Liver (tissue), 8 donors: ENCODE measurements at regions not wholly inside any gene's neighbourhood (a gene's known extent, or its start where the extent isn't known, plus 50 kb on each side); places are given as distances from the start of the nearest gene placed in this dataset.

ENCODE experiments used
- DNase-seq: peaks from one replicate; pipeline ENCODE4 v3.0.0-alpha.2; 2017; ENCODE audit warnings: low spot score
- H3K27ac ChIP-seq, 2 donors: one replicate each; pipeline ENCODE4 v1.7.0; 2013; ENCODE audit warnings: inconsistent platforms in 2 of 2, low read length in 2 of 2, control low read depth in 1 of 2, low read depth in 1 of 2, mild to moderate bottlenecking in 1 of 2
- H3K27me3 ChIP-seq, 4 donors: one replicate each; pipeline versions ENCODE4 v1.6.1 to v1.7.0; 2013; ENCODE audit warnings: low read length in 3 of 4, inconsistent platforms in 1 of 4, mild to moderate bottlenecking in 1 of 4, moderate library complexity in 1 of 4; ENCODE audit not compliant: control insufficient read depth in 4 of 4, insufficient read depth in 4 of 4
- H3K36me3 ChIP-seq, 4 donors: one replicate each; pipeline versions ENCODE4 v1.6.1 to v1.7.0; 2013; ENCODE audit warnings: low read length in 3 of 4, mild to moderate bottlenecking in 3 of 4, low read depth in 1 of 4, moderate library complexity in 1 of 4; ENCODE audit not compliant: control insufficient read depth in 4 of 4, insufficient read depth in 3 of 4
- H3K4me1 ChIP-seq, 4 donors: one replicate each; pipeline versions ENCODE4 v1.6.1 to v1.7.0; 2013; ENCODE audit warnings: low read length in 3 of 4, mild to moderate bottlenecking in 3 of 4, moderate library complexity in 1 of 4; ENCODE audit not compliant: control insufficient read depth in 4 of 4, insufficient read depth in 4 of 4
- H3K4me3 ChIP-seq, 3 donors: one replicate each; pipeline versions ENCODE4 v1.6.1 to v1.7.0; 2013; ENCODE audit warnings: low read length in 3 of 3, control low read depth in 1 of 3, low read depth in 1 of 3, mild to moderate bottlenecking in 1 of 3
- H3K9ac ChIP-seq, 2 donors: one replicate each; pipeline ENCODE4 v1.7.0; 2013; ENCODE audit warnings: low read length in 2 of 2, mild to moderate bottlenecking in 2 of 2, moderate library complexity in 2 of 2, control low read depth in 1 of 2, low read depth in 1 of 2
- H3K9me3 ChIP-seq, 4 donors: one replicate each; pipeline versions ENCODE4 v1.6.1 to v1.7.0; 2013; ENCODE audit warnings: low read length in 3 of 4; ENCODE audit not compliant: control insufficient read depth in 4 of 4
- CTCF ChIP-seq: fragments of 150-350 bp; IDR thresholded peaks from 2 replicates; pipeline ENCODE4 v1.5.1; 2017; ENCODE audit warnings: improper control_type of control experiment, low read depth, low read length; ENCODE audit not compliant: missing input control
- EGR1 ChIP-seq, 2 donors: IDR thresholded peaks; 2 replicates each; pipeline ENCODE4 v1.6.1; 2016 to 2018; ENCODE audit warnings: antibody characterized with exemption in 2 of 2, low read depth in 2 of 2
- FOXA1 ChIP-seq: IDR thresholded peaks from 2 replicates; pipeline ENCODE4 v1.6.1; 2016; ENCODE audit warnings: antibody characterized with exemption
- FOXA2 ChIP-seq: IDR thresholded peaks from 2 replicates; pipeline ENCODE4 v1.6.1; 2016; ENCODE audit warnings: antibody characterized with exemption
- GABPA ChIP-seq, 2 donors: IDR thresholded peaks in 1 of 2; conservative IDR thresholded peaks in 1 of 2; 2 replicates each; pipeline ENCODE4 v1.6.1; 2016; ENCODE audit warnings: antibody characterized with exemption in 2 of 2, mild to moderate bottlenecking in 1 of 2, moderate library complexity in 1 of 2
- HNF4A ChIP-seq, 2 donors: conservative IDR thresholded peaks; 2 replicates each; pipeline ENCODE4 v1.6.1; 2016; ENCODE audit warnings: antibody characterized with exemption in 2 of 2, mild to moderate bottlenecking in 2 of 2
- HNF4G ChIP-seq: IDR thresholded peaks from 2 replicates; pipeline ENCODE4 v1.6.1; 2016; ENCODE audit warnings: antibody characterized with exemption
- JUND ChIP-seq, 2 donors: IDR thresholded peaks; 2 replicates each; pipeline ENCODE4 v1.6.1; 2016; ENCODE audit warnings: antibody characterized with exemption in 2 of 2
- NR2F2 ChIP-seq: IDR thresholded peaks from 2 replicates; pipeline ENCODE4 v1.6.1; 2016; ENCODE audit warnings: antibody characterized with exemption
- RAD21 ChIP-seq, 2 donors: IDR thresholded peaks; 2 replicates each; pipeline ENCODE4 v1.6.1; 2016; ENCODE audit warnings: antibody characterized with exemption in 2 of 2, mild to moderate bottlenecking in 2 of 2
- REST ChIP-seq: IDR thresholded peaks from 2 replicates; pipeline ENCODE4 v1.6.1; 2016; ENCODE audit warnings: antibody characterized with exemption, mild to moderate bottlenecking
- RXRA ChIP-seq, 2 donors: IDR thresholded peaks; 2 replicates each; pipeline ENCODE4 v1.6.1; 2017 to 2018; ENCODE audit warnings: antibody characterized with exemption in 2 of 2, mild to moderate bottlenecking in 1 of 2
- SP1 ChIP-seq: IDR thresholded peaks from 2 replicates; pipeline ENCODE4 v1.6.1; 2018; ENCODE audit warnings: antibody characterized with exemption, mild to moderate bottlenecking
- TAF1 ChIP-seq: conservative IDR thresholded peaks from 2 replicates; pipeline ENCODE4 v1.6.1; 2016; ENCODE audit warnings: antibody characterized with exemption, mild to moderate bottlenecking
- YY1 ChIP-seq: IDR thresholded peaks from 2 replicates; pipeline ENCODE4 v1.6.1; 2016; ENCODE audit warnings: antibody characterized with exemption, mild to moderate bottlenecking
- ZBTB33 ChIP-seq: IDR thresholded peaks from 2 replicates; pipeline ENCODE4 v1.6.1; 2016; ENCODE audit warnings: antibody characterized with exemption
- WGBS: extraction: QIAGEN DNeasy Blood & Tissue Kit; methylation state at CpG from one replicate; pipeline ENCODE4 v1.1.7; 2013; 5-methylcytosine and 5-hydroxymethylcytosine counted together
- TF ChIP-seq, protein P1 (sequence below): IDR thresholded peaks from 2 replicates; pipeline ENCODE4 v1.6.1; 2016; ENCODE audit warnings: antibody characterized with exemption
- TF ChIP-seq, protein P2 (sequence below): IDR thresholded peaks from 2 replicates; pipeline ENCODE4 v1.6.1; 2016; ENCODE audit warnings: antibody characterized with exemption
- donor health status: healthy.
- donor health status: healthy.
- donor health status: healthy.
- donor health status: healthy.
- donor health status: healthy.

- 82% methylated on average over 2 of the region's 2 CpGs for WGBS
Measured at GRCh38 chr10:42949287-42949686, 127.6 kb upstream of the RET start.

More at GRCh38 chr10:42949287-42949686, 127.6 kb upstream of the RET start:
- Histone ChIP-seq H3K9me3 (no peaks in the 10 kb centered on the region), H3K27ac (no peak overlapping the region), H3K9ac (no peak overlapping the region), H3K4me1 (peaks cover 3 to 12% (median 9%) of the 10 kb centered on the region in 4 donors), H3K36me3 (no peaks in the 10 kb centered on the region), H3K4me3 (no peak overlapping the region), H3K27me3 (peaks cover 0 to 4% (median 0%) of the 10 kb centered on the region in 4 donors)
- TF ChIP-seq JUND (IDR thresholded peaks at IDR 0.05) (no peak), SP1 (no peak), RAD21 (IDR thresholded peaks at IDR 0.05) (no peak), EGR1 (IDR thresholded peaks at IDR 0.05; ENCODE audit: low read depth in 2 of 2) (no peak), TAF1 (no peak), REST (no peak), NR2F2 (no peak), FOXA1 (no peak), HNF4G (no peak), ZBTB33 (no peak), HNF4A (conservative IDR thresholded peaks at IDR 0.05) (no peak), CTCF (no peak), GABPA (IDR thresholded peaks at IDR 0.05 in 1 of 2, conservative IDR thresholded peaks at IDR 0.05 in 1 of 2) (no peak), YY1 (no peak), RXRA (IDR thresholded peaks at IDR 0.05) (no peak), FOXA2 (no peak)
- TF ChIP-seq, protein P1, sequence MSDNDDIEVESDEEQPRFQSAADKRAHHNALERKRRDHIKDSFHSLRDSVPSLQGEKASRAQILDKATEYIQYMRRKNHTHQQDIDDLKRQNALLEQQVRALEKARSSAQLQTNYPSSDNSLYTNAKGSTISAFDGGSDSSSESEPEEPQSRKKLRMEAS, result no peak
- TF ChIP-seq, protein P2, sequence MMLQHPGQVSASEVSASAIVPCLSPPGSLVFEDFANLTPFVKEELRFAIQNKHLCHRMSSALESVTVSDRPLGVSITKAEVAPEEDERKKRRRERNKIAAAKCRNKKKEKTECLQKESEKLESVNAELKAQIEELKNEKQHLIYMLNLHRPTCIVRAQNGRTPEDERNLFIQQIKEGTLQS, result no peak
- no peak for DNase-seq
